ENCODE measurements at regions not wholly inside any gene's neighbourhood (a gene's known extent, or its start where the extent isn't known, plus 50 kb on each side); places are given as distances from the start of the nearest gene placed in this dataset.

DNA sequence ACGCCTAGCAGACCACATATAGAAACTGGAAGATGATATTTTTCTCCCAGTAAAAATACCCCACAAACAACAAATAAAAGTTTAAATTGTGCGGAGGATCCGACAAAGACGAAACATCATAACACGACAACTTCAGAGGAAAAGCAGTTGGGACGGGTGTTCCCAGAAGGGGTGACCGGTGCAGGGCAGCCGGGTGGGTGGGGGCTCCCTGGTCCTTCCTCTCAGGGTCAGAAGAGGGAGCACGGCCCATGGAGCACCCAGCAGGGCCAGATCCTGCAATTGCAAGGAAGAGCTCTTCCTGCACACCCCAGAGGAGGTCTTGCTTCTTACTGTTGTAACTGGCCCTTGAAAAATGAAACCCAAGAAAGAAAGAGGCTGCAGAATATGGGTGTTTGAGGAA lies 608.5 kb upstream of the MKI67 start:
- intact Hi-C loops (cut with micrococcal nuclease), result no loop called here
- RAD21 ChIA-PET (ENCODE audit: low non-redundant PET in 1 of 2, low total read pairs in 2 of 2, uncharacterized antibody in 2 of 2, unreplicated experiment in 2 of 2), result no interaction called here

GRCh38 chr10:128735996-128736395 lies 609.8 kb upstream of the MKI67 start:
- H3K9me3 ChIP-seq (ENCODE audit: control insufficient read depth in 1 of 2, insufficient read depth in 1 of 2, low read depth in 1 of 2, low read length in 2 of 2), result no peaks in the 10 kb centered on the region
- H3K4me1 ChIP-seq (ENCODE audit: control insufficient read depth in 1 of 2, insufficient read depth in 2 of 2, low read length in 2 of 2), result no peaks in the 10 kb centered on the region
- H3K4me3 ChIP-seq (replicated peaks in 1 of 2; ENCODE audit: low read depth in 1 of 2, low read length in 2 of 2), result no peak overlapping the region
- no peaks in the 10 kb centered on the region for H4K20me1 ChIP-seq (ENCODE audit: insufficient read depth)
- H3K9me2 ChIP-seq (ENCODE audit: insufficient read depth), result no peaks in the 10 kb centered on the region
- ChIA-PET RAD21 (ENCODE audit: low non-redundant PET in 1 of 2, low total read pairs in 2 of 2, uncharacterized antibody in 2 of 2, unreplicated experiment in 2 of 2) (no interaction called here), POLR2A (no interaction called here), CTCF (no interaction called here)
- H3K4me2 ChIP-seq (ENCODE audit: low read length), result no peak overlapping the region
- no peak overlapping the region for H2AFZ ChIP-seq (ENCODE audit: low read depth, low read length, poor library complexity, severe bottlenecking)
- TF ChIP-seq EZH2 (IDR thresholded peaks at IDR 0.05), result no peak
- no peak for TF ChIP-seq REST (IDR thresholded peaks at IDR 0.05; ENCODE audit: low read depth)
- TF ChIP-seq EZH2phosphoT487 (IDR thresholded peaks at IDR 0.05; ENCODE audit: borderline replicate concordance), result no peak
- TF ChIP-seq FOSL1 (IDR thresholded peaks at IDR 0.05; ENCODE audit: low read depth), result no peak
- no peak for TF ChIP-seq EGR1 (IDR thresholded peaks at IDR 0.05; ENCODE audit: low read depth)
- no peak for TF ChIP-seq SIN3A (IDR thresholded peaks at IDR 0.05; ENCODE audit: low read depth)
- TF ChIP-seq JUND (IDR thresholded peaks at IDR 0.05), result no peak
- TF ChIP-seq ELF1 (IDR thresholded peaks at IDR 0.05; ENCODE audit: borderline replicate concordance, low read depth), result no peak
- TF ChIP-seq YY1 (IDR thresholded peaks at IDR 0.05; ENCODE audit: extremely low read depth, insufficient replicate concordance, low read depth, low read length), result no peak
- TF ChIP-seq TCF7L2 (IDR thresholded peaks at IDR 0.05; ENCODE audit: borderline replicate concordance, extremely low read depth, insufficient read depth, insufficient read length), result no peak
- intact Hi-C loops (cut with micrococcal nuclease), result no loop called here
- H3K9ac ChIP-seq (ENCODE audit: low read length), result no peak overlapping the region
- no peak for ATAC-seq
- H3K27me3 ChIP-seq (ENCODE audit: insufficient read depth, low read length), result peaks cover 84% of the 10 kb centered on the region
- H3K79me2 ChIP-seq (ENCODE audit: insufficient read depth, low read length), result no peaks in the 10 kb centered on the region
- BruUV-seq (replicated peaks), result no TSS peak
- DNase-seq (ENCODE audit: low read depth, low spot score), result no peak
- H3K27ac ChIP-seq (ENCODE audit: low read depth, low read length), result no peak overlapping the region
- no peaks in the 10 kb centered on the region for H3K36me3 ChIP-seq (ENCODE audit: control insufficient read depth in 1 of 2, insufficient read depth in 2 of 2, low read length in 2 of 2)

More for the DNA sequence above, 608.5 kb upstream of the MKI67 start:
- Histone ChIP-seq H3K27me3 (ENCODE audit: insufficient read depth, low read length) (peaks cover 75% of the 10 kb centered on the region), H3K4me1 (ENCODE audit: control insufficient read depth in 1 of 2, insufficient read depth in 2 of 2, low read length in 2 of 2) (no peaks in the 10 kb centered on the region), H4K20me1 (ENCODE audit: insufficient read depth) (no peaks in the 10 kb centered on the region), H3K27ac (ENCODE audit: low read depth, low read length) (no peak overlapping the region), H3K9ac (ENCODE audit: low read length) (no peak overlapping the region), H3K9me3 (ENCODE audit: control insufficient read depth in 1 of 2, insufficient read depth in 1 of 2, low read depth in 1 of 2, low read length in 2 of 2) (no peaks in the 10 kb centered on the region), H3K36me3 (ENCODE audit: control insufficient read depth in 1 of 2, insufficient read depth in 2 of 2, low read length in 2 of 2) (no peaks in the 10 kb centered on the region), H3K4me2 (ENCODE audit: low read length) (no peak overlapping the region), H3K79me2 (ENCODE audit: insufficient read depth, low read length) (no peaks in the 10 kb centered on the region), H3K4me3 (replicated peaks in 1 of 2; ENCODE audit: low read depth in 1 of 2, low read length in 2 of 2) (no peak overlapping the region), H3K9me2 (ENCODE audit: insufficient read depth) (no peaks in the 10 kb centered on the region), H2AFZ (ENCODE audit: low read depth, low read length, poor library complexity, severe bottlenecking) (no peak overlapping the region)
- CTCF ChIA-PET, result no interaction called here
- BruUV-seq (replicated peaks), result no TSS peak
- no peak for DNase-seq (ENCODE audit: low read depth, low spot score)
- no peak for ATAC-seq
- POLR2A ChIA-PET, result no interaction called here
- no peak for TF ChIP-seq MAX (IDR thresholded peaks at IDR 0.05)
